Stimulated activated CD8-positive, alpha-beta memory T cell treated with anti-CD3 and anti-CD28 coated beads, Interleukin-12 subunit alpha, Interleukin-12 subunit beta, amount 100 ng/mL, for 4 hours (primary cell): ENCODE measurements at regions not wholly inside any gene's neighbourhood (a gene's known extent, or its start where the extent isn't known, plus 50 kb on each side); places are given as distances from the start of the nearest gene placed in this dataset.

Source experiments
- DNase-seq: peaks from one replicate; pipeline ENCODE4 v3.0.0-alpha.2; 2020; ENCODE audit warnings: low read depth

GRCh38 chr3:178397202-178397601 lies 139.0 kb upstream of the KCNMB2 start:
- DNase-seq = no peak

- DNase-seq = no peak
Measured at GRCh38 chr3:178397836-178398235, 138.4 kb upstream of the KCNMB2 start.

DNA sequence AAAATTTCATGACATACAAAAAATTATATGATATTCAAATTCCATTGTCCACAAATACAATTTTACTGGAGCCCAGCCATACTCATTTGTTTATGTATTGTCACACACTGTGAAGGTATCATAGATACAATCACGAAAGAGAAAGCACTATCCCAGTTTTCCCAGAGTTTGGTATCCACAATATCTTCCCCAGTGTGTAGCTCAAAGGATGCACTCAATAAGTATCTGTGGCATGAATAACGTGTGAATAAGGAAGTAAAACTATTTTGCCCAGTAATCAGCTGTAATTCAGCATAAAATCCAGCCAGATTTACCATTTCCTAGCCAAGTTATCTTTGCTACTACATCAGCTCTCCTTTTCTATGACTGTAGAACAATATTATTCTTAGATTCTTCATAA lies 131.3 kb upstream of the KCNMB2 start:
- DNase-seq = no peak

- DNase-seq = no peak
Measured at GRCh38 chr3:178405531-178405930, 130.7 kb upstream of the KCNMB2 start.

GRCh38 chr3:178406206-178406605 lies 130.0 kb upstream of the KCNMB2 start:
- no peak for DNase-seq

- DNase-seq = no peak
Measured at GRCh38 chr3:178415384-178415783, 120.9 kb upstream of the KCNMB2 start.

- DNase-seq = no peak
Measured at GRCh38 chr3:178417736-178418135, 118.5 kb upstream of the KCNMB2 start.

DNA sequence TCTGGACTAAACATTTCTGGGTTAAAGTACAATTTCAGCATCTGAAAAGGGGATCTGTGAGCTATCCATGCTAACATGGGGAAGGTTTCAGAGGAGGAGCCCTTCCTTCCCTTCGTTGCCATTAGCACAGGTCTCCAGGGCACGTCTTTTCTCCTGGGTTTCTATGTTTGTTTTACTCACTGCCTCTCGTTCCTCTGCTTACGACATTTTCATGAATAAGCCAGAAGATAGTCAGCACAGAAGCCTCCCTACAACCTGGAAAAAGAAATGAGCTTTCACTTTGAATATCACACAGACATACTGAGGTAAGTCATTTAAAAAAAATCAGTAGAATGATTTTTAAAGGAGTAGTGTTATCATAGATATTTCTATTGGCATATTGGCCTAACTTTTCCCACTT lies 117.2 kb upstream of the KCNMB2 start:
- DNase-seq = no peak

- DNase-seq = no peak
Measured at GRCh38 chr3:178420033-178420432, 116.2 kb upstream of the KCNMB2 start.

DNA sequence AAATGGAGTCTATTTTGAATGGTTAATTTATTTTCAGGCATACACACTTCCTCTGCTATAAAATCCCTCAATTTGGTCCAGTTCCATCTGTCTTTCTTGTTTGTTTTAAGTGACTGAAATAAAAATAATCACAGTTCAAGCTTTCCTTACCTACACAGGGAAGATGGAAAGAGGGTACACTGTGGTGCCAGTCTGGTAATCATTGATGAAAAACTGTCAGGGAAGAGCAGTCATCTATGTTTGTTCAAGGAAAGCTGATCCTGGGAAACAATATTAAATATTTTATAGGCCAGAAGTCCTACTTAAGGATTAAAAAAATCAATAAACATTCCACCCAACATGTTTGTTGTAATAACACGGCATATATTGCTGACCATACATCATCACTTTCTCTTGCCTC lies 115.2 kb upstream of the KCNMB2 start:
- no peak for DNase-seq

- no peak for DNase-seq
Measured at GRCh38 chr3:178422406-178422805, 113.8 kb upstream of the KCNMB2 start.

- DNase-seq = no peak
Measured at GRCh38 chr3:178428037-178428436, 108.2 kb upstream of the KCNMB2 start.

GRCh38 chr3:178434206-178434805 lies 101.9 kb upstream of the KCNMB2 start:
- no peak for DNase-seq

DNA sequence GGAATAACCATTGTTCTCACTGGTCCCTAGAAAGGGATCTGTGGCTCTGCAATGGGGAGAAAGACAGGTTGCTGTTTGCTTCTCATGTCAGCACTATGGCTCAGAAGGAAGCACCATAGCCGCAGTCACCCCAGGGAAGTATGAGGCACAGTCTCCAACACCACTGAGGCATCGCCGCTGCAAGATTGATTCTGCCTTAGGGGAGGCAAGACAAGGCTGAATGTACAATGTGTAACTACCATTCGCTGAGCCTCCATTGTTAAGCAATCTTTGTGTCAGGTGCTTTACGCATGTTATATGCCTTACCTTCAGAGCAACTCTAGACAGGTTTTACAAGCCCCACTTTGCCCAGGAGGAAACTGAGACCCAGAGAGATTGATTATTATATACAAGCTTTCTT lies 100.7 kb upstream of the KCNMB2 start:
- no peak for DNase-seq

GRCh38 chr3:178436773-178437172 lies 99.5 kb upstream of the KCNMB2 start:
- DNase-seq = no peak

DNA sequence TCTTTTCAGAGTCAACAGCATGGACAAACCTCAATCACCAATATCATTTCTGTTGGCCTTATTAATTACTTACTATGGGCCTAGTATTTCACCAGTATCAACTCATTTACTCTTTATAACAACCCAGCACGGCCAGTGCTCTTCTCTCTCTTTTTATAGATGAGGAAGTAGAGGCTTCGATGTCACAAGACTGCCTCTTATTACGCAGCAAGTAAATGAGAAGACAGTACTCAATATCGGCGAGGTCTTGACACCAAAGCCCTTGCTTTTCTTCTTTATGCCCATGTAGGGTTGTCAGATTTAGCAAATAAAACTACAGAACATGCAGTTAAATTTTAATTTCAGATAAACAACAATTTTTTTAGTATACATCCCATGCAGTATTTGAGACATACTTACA lies 99.0 kb upstream of the KCNMB2 start:
- no peak for DNase-seq

GRCh38 chr3:178439504-178439903 lies 96.7 kb upstream of the KCNMB2 start:
- DNase-seq = no peak

- no peak for DNase-seq
Measured at GRCh38 chr3:178440043-178440442, 96.2 kb upstream of the KCNMB2 start.

DNA sequence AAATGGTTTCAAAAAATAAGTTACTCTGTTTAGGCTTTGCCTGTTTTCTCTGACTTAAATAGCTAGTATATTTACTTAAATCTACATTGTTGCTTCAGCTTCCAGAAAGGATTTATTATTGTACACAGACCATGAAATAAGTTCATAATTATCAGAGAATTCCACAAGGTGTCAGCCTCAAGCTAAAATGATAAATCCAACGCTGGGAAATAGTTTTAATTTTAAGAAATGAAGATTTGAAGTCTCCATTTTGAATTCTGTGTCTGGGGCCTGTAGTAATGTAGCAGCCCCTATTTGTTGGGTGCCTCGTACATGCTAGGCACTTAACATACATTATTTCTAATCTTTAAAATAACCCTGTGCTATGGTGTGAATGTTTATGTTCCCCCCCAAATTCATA lies 92.6 kb upstream of the KCNMB2 start:
- DNase-seq = no peak

DNA sequence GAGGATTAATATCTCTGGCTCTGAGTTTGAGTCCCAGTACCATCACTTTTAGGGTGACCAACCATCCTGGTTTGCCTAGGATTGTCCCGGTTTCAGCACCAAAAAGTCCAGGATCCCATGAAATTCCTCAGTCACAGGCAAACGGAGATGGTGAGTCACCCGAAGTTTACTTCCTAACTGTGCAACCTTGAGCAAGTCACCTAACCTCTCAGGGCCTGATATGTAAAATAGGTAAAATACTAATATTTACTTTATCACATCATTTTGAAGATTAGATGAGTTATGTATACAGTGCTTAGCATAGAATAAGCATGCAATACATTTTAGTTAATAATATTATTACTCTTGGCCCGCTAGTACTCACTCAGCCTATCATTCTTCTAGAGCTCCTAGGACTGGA lies 91.1 kb upstream of the KCNMB2 start:
- DNase-seq = no peak

GRCh38 chr3:178446059-178446458 lies 90.2 kb upstream of the KCNMB2 start:
- DNase-seq = no peak

DNA sequence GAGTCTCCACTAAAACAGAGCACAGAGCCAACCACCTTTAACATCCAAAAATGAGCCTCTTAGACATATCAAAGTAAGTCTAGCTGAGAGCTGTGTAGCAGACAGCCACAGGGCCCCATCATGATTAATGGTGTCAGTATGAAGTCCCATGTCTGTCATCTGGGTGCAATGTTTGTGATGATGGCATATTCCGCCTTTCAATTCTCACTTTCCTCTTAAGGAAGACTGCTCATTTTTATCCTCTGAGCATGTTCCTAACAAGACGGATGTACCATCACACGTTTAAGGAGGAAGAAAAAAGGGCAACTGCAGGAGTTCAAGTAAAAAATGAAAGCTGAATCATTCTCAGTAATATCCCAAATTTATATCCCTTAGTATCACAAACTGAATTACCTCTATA lies 85.8 kb upstream of the KCNMB2 start:
- DNase-seq = no peak

- DNase-seq = no peak
Measured at GRCh38 chr3:178451799-178452198, 84.4 kb upstream of the KCNMB2 start.

GRCh38 chr3:178454726-178455125 lies 81.5 kb upstream of the KCNMB2 start:
- DNase-seq = no peak

DNA sequence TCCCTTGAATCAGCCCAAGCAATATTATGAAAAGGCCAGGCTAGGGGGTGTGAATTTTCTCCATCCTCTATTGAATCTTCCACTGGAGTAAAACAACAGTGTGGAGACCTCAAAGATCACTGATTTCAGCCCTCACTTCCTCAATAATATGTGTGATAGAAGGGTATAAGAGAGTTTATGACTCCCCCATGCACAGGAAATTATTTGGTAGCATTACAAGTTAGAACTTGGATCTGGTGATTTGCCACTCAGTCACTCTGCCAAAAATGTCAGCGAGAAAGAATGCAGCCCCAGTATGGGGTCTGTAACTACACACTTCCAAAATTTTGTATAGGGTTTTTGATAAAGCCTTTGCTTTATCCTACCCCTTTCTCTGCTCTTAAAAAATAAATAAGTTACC lies 81.0 kb upstream of the KCNMB2 start:
- no peak for DNase-seq
